ENCODE measurements at regions not wholly inside any gene's neighbourhood (a gene's known extent, or its start where the extent isn't known, plus 50 kb on each side); places are given as distances from the start of the nearest gene placed in this dataset.

GRCh38 chr10:21020545-21020944 lies 123.4 kb upstream of the NEBL start:
- DNase-seq (ENCODE audit: low read depth, low spot score): no peak

GRCh38 chr10:21019436-21019835 lies 122.3 kb upstream of the NEBL start:
- Histone ChIP-seq H3K4me1 (ENCODE audit: control insufficient read depth, extremely low read depth, insufficient read depth, low read length) (peaks cover 8% of the 10 kb centered on the region), H4K20me1 (ENCODE audit: control insufficient read depth, extremely low read depth, insufficient read depth, low read length) (no peaks in the 10 kb centered on the region), H3K4me2 (ENCODE audit: control insufficient read depth, extremely low read depth, insufficient read depth, low read depth, low read length) (no peak overlapping the region), H3K4me3 (ENCODE audit: control insufficient read depth in 2 of 3, extremely low read depth in 1 of 3, insufficient read depth in 2 of 3, low read depth in 1 of 3, low read length in 3 of 3) (no peak overlapping the region), H3K9me1 (ENCODE audit: control insufficient read depth, extremely low read depth, insufficient read depth, low read length) (no peaks in the 10 kb centered on the region), H3K27me3 (ENCODE audit: control insufficient read depth, extremely low read depth, insufficient read depth, low read length) (no peaks in the 10 kb centered on the region), H3K36me3 (ENCODE audit: control insufficient read depth in 2 of 2, extremely low read depth in 1 of 2, insufficient read depth in 2 of 2, low read length in 2 of 2) (no peaks in the 10 kb centered on the region), H3K9me3 (ENCODE audit: control insufficient read depth, low read depth, low read length) (no peaks in the 10 kb centered on the region), H2AFZ (ENCODE audit: control insufficient read depth, low read length) (no peak overlapping the region), H3K79me2 (ENCODE audit: control insufficient read depth, insufficient read depth, low read length) (no peaks in the 10 kb centered on the region), H3K27ac (ENCODE audit: control insufficient read depth, insufficient read depth, low read length) (no peak overlapping the region), H3K9ac (ENCODE audit: control insufficient read depth, extremely low read depth, insufficient read depth, low read length) (no peak overlapping the region)
- no peak for TF ChIP-seq CTCF (optimal IDR thresholded peaks at IDR 0.05 in 1 of 3, IDR thresholded peaks at IDR 0.05 in 1 of 3, conservative IDR thresholded peaks at IDR 0.05 in 1 of 3; ENCODE audit: extremely low read depth in 1 of 3, insufficient read depth in 2 of 3, low read length in 3 of 3)
- dilution Hi-C loops (cut with MboI; ENCODE audit: extremely low pct_ligation_motif_present, low sequenced_read_pairs): no loop called here
- no peak for FAIRE-seq
- no peak for DNase-seq (ENCODE audit: low read depth, low spot score)

More at GRCh38 chr10:21020545-21020944, 123.4 kb upstream of the NEBL start:
- Histone ChIP-seq H3K79me2 (ENCODE audit: control insufficient read depth, insufficient read depth, low read length) (no peaks in the 10 kb centered on the region), H3K9me3 (ENCODE audit: control insufficient read depth, low read depth, low read length) (no peaks in the 10 kb centered on the region), H3K4me3 (ENCODE audit: control insufficient read depth in 2 of 3, extremely low read depth in 1 of 3, insufficient read depth in 2 of 3, low read depth in 1 of 3, low read length in 3 of 3) (no peak overlapping the region), H3K9ac (ENCODE audit: control insufficient read depth, extremely low read depth, insufficient read depth, low read length) (no peak overlapping the region), H3K36me3 (ENCODE audit: control insufficient read depth in 2 of 2, extremely low read depth in 1 of 2, insufficient read depth in 2 of 2, low read length in 2 of 2) (no peaks in the 10 kb centered on the region), H3K4me2 (ENCODE audit: control insufficient read depth, extremely low read depth, insufficient read depth, low read depth, low read length) (no peak overlapping the region), H2AFZ (ENCODE audit: control insufficient read depth, low read length) (no peak overlapping the region), H3K27ac (ENCODE audit: control insufficient read depth, insufficient read depth, low read length) (no peak overlapping the region), H4K20me1 (ENCODE audit: control insufficient read depth, extremely low read depth, insufficient read depth, low read length) (no peaks in the 10 kb centered on the region), H3K9me1 (ENCODE audit: control insufficient read depth, extremely low read depth, insufficient read depth, low read length) (no peaks in the 10 kb centered on the region), H3K27me3 (ENCODE audit: control insufficient read depth, extremely low read depth, insufficient read depth, low read length) (no peaks in the 10 kb centered on the region), H3K4me1 (ENCODE audit: control insufficient read depth, extremely low read depth, insufficient read depth, low read length) (peaks cover 8% of the 10 kb centered on the region)
- TF ChIP-seq CTCF (optimal IDR thresholded peaks at IDR 0.05 in 1 of 3, IDR thresholded peaks at IDR 0.05 in 1 of 3, conservative IDR thresholded peaks at IDR 0.05 in 1 of 3; ENCODE audit: extremely low read depth in 1 of 3, insufficient read depth in 2 of 3, low read length in 3 of 3) (peak; percentile 37 to 48 (median 41)), EZH2 (IDR thresholded peaks at IDR 0.05; ENCODE audit: low read length) (no peak)
- dilution Hi-C loops (cut with MboI; ENCODE audit: extremely low pct_ligation_motif_present, low sequenced_read_pairs): no loop called here
- FAIRE-seq: no peak

All from keratinocyte (primary cell).